ENCODE measurements at regions not wholly inside any gene's neighbourhood (a gene's known extent, or its start where the extent isn't known, plus 50 kb on each side); places are given as distances from the start of the nearest gene placed in this dataset.

- no peak overlapping the region for H3K4me3 ChIP-seq (replicated peaks; ENCODE audit: low read depth, low read length)
- TF ChIP-seq CTCF (IDR thresholded peaks at IDR 0.05; ENCODE audit: low read depth, low read length, missing control alignments) = no peak
- DNase-seq (ENCODE audit: extremely low read depth, low read depth) = no peak
Observed at GRCh38 chr6:3527651-3527977, 70.8 kb upstream of the SLC22A23 start.

DNA sequence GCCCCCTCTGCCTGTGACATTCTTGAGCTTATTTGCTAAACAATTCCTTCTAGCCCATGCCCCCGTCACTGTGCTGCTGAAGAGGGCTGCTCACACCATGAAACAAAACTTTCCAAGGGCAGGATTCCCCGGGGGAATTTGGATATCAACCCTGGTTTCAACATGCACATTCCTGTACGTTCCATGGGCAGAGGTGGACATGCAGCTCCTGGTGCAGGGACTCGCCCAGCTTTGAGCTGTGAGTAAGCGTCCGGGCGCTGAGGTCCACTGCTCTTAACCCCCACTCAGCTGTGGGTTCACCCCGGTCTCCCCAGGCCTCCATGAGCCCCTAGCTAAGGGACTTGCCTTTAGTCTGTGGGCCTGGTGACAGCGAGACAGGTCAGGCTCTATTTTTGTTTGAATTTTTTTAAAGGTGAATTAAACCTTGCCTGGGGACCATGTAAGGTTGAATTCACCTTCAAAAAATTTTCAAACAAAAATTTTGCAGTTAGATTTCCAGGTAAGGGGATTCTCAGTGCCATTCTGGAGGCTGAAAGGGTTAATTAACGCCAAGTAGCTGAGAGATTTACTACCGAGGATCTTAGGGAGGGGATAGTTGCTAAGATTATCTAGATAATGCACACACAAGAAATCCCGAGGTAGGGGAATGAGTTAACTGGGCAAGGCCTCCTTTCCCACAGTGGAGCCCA is 70.3 kb upstream of the SLC22A23 start:
- H3K4me3 ChIP-seq (replicated peaks; ENCODE audit: low read depth, low read length) = no peak overlapping the region
- no peak for DNase-seq (ENCODE audit: extremely low read depth, low read depth)
- no peak for TF ChIP-seq CTCF (IDR thresholded peaks at IDR 0.05; ENCODE audit: low read depth, low read length, missing control alignments)

GRCh38 chr6:3525915-3526314 is 69.1 kb upstream of the SLC22A23 start:
- H3K4me3 ChIP-seq (replicated peaks; ENCODE audit: low read depth, low read length) = no peak overlapping the region
- no peak for TF ChIP-seq CTCF (IDR thresholded peaks at IDR 0.05; ENCODE audit: low read depth, low read length, missing control alignments)
- DNase-seq (ENCODE audit: extremely low read depth, low read depth) = no peak

GRCh38 chr6:3524456-3524855 is 67.6 kb upstream of the SLC22A23 start:
- no peak for DNase-seq (ENCODE audit: extremely low read depth, low read depth)
- no peak for TF ChIP-seq CTCF (IDR thresholded peaks at IDR 0.05; ENCODE audit: low read depth, low read length, missing control alignments)
- no peak overlapping the region for H3K4me3 ChIP-seq (replicated peaks; ENCODE audit: low read depth, low read length)

DNA sequence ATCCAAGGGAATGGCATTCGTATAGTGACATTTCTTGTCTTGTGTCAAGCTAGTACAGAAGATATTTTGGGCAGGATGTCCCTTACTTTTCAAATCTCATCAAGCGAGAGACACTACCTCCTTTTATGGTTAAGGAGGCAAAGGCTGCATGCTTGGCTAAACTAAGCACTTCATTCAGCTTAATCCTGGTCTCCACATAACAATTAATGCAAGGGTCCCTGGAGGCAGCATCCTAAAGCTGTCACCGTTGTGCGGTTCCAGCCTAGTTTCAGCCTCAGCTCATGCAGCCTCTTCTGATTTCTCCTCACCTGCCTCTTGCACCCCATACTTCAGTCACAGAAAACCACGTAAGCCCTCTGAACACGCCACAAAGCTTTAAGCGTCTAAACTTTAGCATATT is 67.1 kb upstream of the SLC22A23 start:
- no peak overlapping the region for H3K4me3 ChIP-seq (replicated peaks; ENCODE audit: low read depth, low read length)
- DNase-seq (ENCODE audit: extremely low read depth, low read depth) = no peak
- TF ChIP-seq CTCF (IDR thresholded peaks at IDR 0.05; ENCODE audit: low read depth, low read length, missing control alignments) = no peak

- TF ChIP-seq CTCF (IDR thresholded peaks at IDR 0.05; ENCODE audit: low read depth, low read length, missing control alignments) = no peak
- DNase-seq (ENCODE audit: extremely low read depth, low read depth) = no peak
- H3K4me3 ChIP-seq (replicated peaks; ENCODE audit: low read depth, low read length) = no peak overlapping the region
Observed at GRCh38 chr6:3523271-3523670, 66.4 kb upstream of the SLC22A23 start.
